IMR-90 (cell line): ENCODE measurements at regions not wholly inside any gene's neighbourhood (a gene's known extent, or its start where the extent isn't known, plus 50 kb on each side); places are given as distances from the start of the nearest gene placed in this dataset.

Experiments
- ATAC-seq: fragments of 200-7000 bp; cut with Tn5 transposase; 2 replicates; pipeline ENCODE4 v1.9.1; 2020; ENCODE audit warnings: low read depth, mild to moderate bottlenecking, moderate library complexity
- BruUV-seq: library from RNA; stranded (reverse); fragments of 400-500 nt; replicated peaks from 2 replicates; lab custom pipeline; 2021; lab: Mats Ljungman, UMichigan
- CTCF ChIA-PET: fragments of 300-600 bp; formaldehyde crosslinking; extraction: SDS; loops from one replicate; lab custom pipeline; 2021; ENCODE audit warnings: antibody characterized with exemption; lab: Yijun Ruan, JAX
- POLR2A ChIA-PET: fragments of 300-600 bp; sonication (Branson Sonifier 250); formaldehyde crosslinking; loops from one replicate; lab custom pipeline; 2022; ENCODE audit warnings: antibody characterized with exemption; ENCODE audit not compliant: unreplicated experiment; lab: Charles Lee
- DNase-seq: peaks from one replicate; pipeline ENCODE4 v3.0.0; 2013
- H2AFZ ChIP-seq: replicated peaks from 2 replicates; pipeline ENCODE3; 2013; ENCODE audit warnings: low read length, mild to moderate bottlenecking; ENCODE audit not compliant: poor library complexity
- H2AK5ac ChIP-seq: 2 replicates; pipeline ENCODE4 v1.6.1; 2013; ENCODE audit warnings: low read depth, low read length, inconsistent platforms
- H2AK9ac ChIP-seq: replicated peaks from 2 replicates; pipeline ENCODE3; 2013; ENCODE audit warnings: mild to moderate bottlenecking, low read depth, low read length, moderate library complexity; ENCODE audit not compliant: poor library complexity
- H2BK120ac ChIP-seq: 2 replicates; pipeline ENCODE4 v1.6.1; 2013; ENCODE audit warnings: low read depth, low read length, inconsistent platforms
- H2BK15ac ChIP-seq: 3 replicates; pipeline ENCODE4 v1.6.1; 2013; ENCODE audit warnings: low read depth, low read length, inconsistent platforms
- H2BK20ac ChIP-seq: 2 replicates; pipeline ENCODE4 v1.6.1; 2013; ENCODE audit warnings: low read depth, mild to moderate bottlenecking, inconsistent platforms, low read length, moderate library complexity
- H2BK5ac ChIP-seq: 2 replicates; pipeline ENCODE4 v1.6.1; 2013; ENCODE audit warnings: mild to moderate bottlenecking, low read depth, low read length, inconsistent platforms; ENCODE audit not compliant: poor library complexity, severe bottlenecking
- H3K14ac ChIP-seq: replicated peaks from 2 replicates; pipeline ENCODE4 v1.6.1; 2013; ENCODE audit warnings: low read depth, low read length, inconsistent platforms
- H3K18ac ChIP-seq: 2 replicates; pipeline ENCODE4 v1.6.1; 2013; ENCODE audit warnings: low read depth, low read length, control low read depth
- H3K23ac ChIP-seq: 2 replicates; pipeline ENCODE4 v1.6.1; 2013; ENCODE audit warnings: low read depth, low read length, inconsistent platforms
- H3K27ac ChIP-seq: 2 replicates; pipeline ENCODE4 v1.5.1; 2013; ENCODE audit warnings: mild to moderate bottlenecking, control low read depth, low read length; ENCODE audit not compliant: insufficient read depth
- H3K27me3 ChIP-seq: 2 replicates; pipeline ENCODE4 v1.6.1; 2013; ENCODE audit warnings: low read length; ENCODE audit not compliant: control insufficient read depth, insufficient read depth
- H3K36me3 ChIP-seq: 2 replicates; pipeline ENCODE4 v1.6.1; 2013; ENCODE audit warnings: low read length, mixed read lengths; ENCODE audit not compliant: control insufficient read depth, insufficient read depth
- H3K4ac ChIP-seq: 2 replicates; pipeline ENCODE4 v1.6.1; 2013; ENCODE audit warnings: low read depth, low read length, inconsistent platforms
- H3K4me1 ChIP-seq: 2 replicates; pipeline ENCODE4 v1.6.1; 2013; ENCODE audit warnings: low read length, mixed read lengths; ENCODE audit not compliant: control insufficient read depth, insufficient read depth
- H3K4me2 ChIP-seq: 2 replicates; pipeline ENCODE4 v1.6.1; 2013; ENCODE audit warnings: low read depth, mild to moderate bottlenecking, control low read depth, low read length, moderate library complexity
- H3K4me3 ChIP-seq: 2 replicates; pipeline ENCODE4 v1.5.1; 2013; ENCODE audit warnings: low read depth, mild to moderate bottlenecking, control low read depth, low read length, moderate library complexity; ENCODE audit not compliant: insufficient read depth
- H3K56ac ChIP-seq: 2 replicates; pipeline ENCODE4 v1.6.1; 2013; ENCODE audit warnings: low read length, inconsistent platforms; ENCODE audit not compliant: insufficient read depth; ENCODE audit errors: extremely low read depth
- H3K79me1 ChIP-seq, 2 experiments: 2 replicates each; pipeline ENCODE4 v1.6.1; 2013; ENCODE audit warnings: low read length in 2 of 2, inconsistent platforms in 1 of 2, low read depth in 1 of 2
- H3K9ac ChIP-seq: 2 replicates; pipeline ENCODE4 v1.6.1; 2013; ENCODE audit warnings: low read depth, low read length, control low read depth
- H3K9me1 ChIP-seq: 2 replicates; pipeline ENCODE4 v1.6.1; 2013; ENCODE audit warnings: low read length, inconsistent platforms; ENCODE audit not compliant: insufficient read depth
- H3K9me3 ChIP-seq: 2 replicates; pipeline ENCODE4 v1.6.1; 2013; ENCODE audit warnings: low read length; ENCODE audit not compliant: control insufficient read depth, insufficient read depth
- H4K20me1 ChIP-seq: 2 replicates; pipeline ENCODE4 v1.6.1; 2013; ENCODE audit warnings: low read length, inconsistent platforms; ENCODE audit not compliant: insufficient read depth
- H4K5ac ChIP-seq: 2 replicates; pipeline ENCODE4 v1.6.1; 2013; ENCODE audit warnings: mild to moderate bottlenecking, low read depth, low read length, control low read depth
- H4K8ac ChIP-seq, 2 experiments: 2 replicates each; pipeline ENCODE4 v1.6.1; 2013; ENCODE audit warnings: low read depth in 2 of 2, low read length in 2 of 2, control low read depth in 1 of 2, inconsistent platforms in 1 of 2
- H4K91ac ChIP-seq: 2 replicates; pipeline ENCODE4 v1.6.1; 2013; ENCODE audit warnings: low read depth, low read length, inconsistent platforms; ENCODE audit not compliant: insufficient read depth
- BHLHE40 ChIP-seq: fragments of 150-350 bp; IDR thresholded peaks from 2 replicates; pipeline ENCODE4 v1.6.1; 2016; ENCODE audit warnings: mild to moderate bottlenecking, low read depth, low read length
- CEBPB ChIP-seq: IDR thresholded peaks from 2 replicates; pipeline ENCODE4 v1.6.1; 2012; ENCODE audit warnings: low read depth, low read length, improper control_type of control experiment
- ELK1 ChIP-seq: fragments of 150-350 bp; IDR thresholded peaks from 2 replicates; pipeline ENCODE4 v1.6.1; 2016; ENCODE audit warnings: low read depth, mild to moderate bottlenecking, low read length, moderate library complexity, borderline replicate concordance
- FOS ChIP-seq: fragments of 150-350 bp; IDR thresholded peaks from 2 replicates; pipeline ENCODE4 v1.6.1; 2016; ENCODE audit warnings: low read depth, low read length
- MAZ ChIP-seq: IDR thresholded peaks from 2 replicates; pipeline ENCODE4 v1.6.1; 2012; ENCODE audit warnings: low read depth, mild to moderate bottlenecking, low read length, improper control_type of control experiment, moderate library complexity, borderline replicate concordance
- MXI1 ChIP-seq: IDR thresholded peaks from 2 replicates; pipeline ENCODE4 v1.6.1; 2012; ENCODE audit warnings: low read depth, mild to moderate bottlenecking, low read length, moderate library complexity, borderline replicate concordance
- NFE2L2 ChIP-seq: fragments of 150-350 bp; IDR thresholded peaks from 2 replicates; pipeline ENCODE4 v1.6.1; 2016; ENCODE audit warnings: low read depth, mild to moderate bottlenecking, low read length
- POLR2A ChIP-seq: IDR thresholded peaks from 2 replicates; pipeline ENCODE4 v1.6.1; 2012; ENCODE audit warnings: mild to moderate bottlenecking, low read depth, low read length
- RAD21 ChIP-seq: IDR thresholded peaks from 2 replicates; pipeline ENCODE4 v1.6.1; 2012; ENCODE audit warnings: low read length, improper control_type of control experiment
- RCOR1 ChIP-seq: IDR thresholded peaks from 2 replicates; pipeline ENCODE4 v1.6.1; 2012; ENCODE audit warnings: mild to moderate bottlenecking, low read length, improper control_type of control experiment; ENCODE audit not compliant: insufficient replicate concordance
- RFX5 ChIP-seq: IDR thresholded peaks from 2 replicates; pipeline ENCODE4 v1.8.0; 2012; ENCODE audit warnings: low read depth, mild to moderate bottlenecking, low read length, moderate library complexity
- SMC3 ChIP-seq: fragments of 150-350 bp; IDR thresholded peaks from 2 replicates; pipeline ENCODE4 v1.6.1; 2016; ENCODE audit warnings: low read depth, mild to moderate bottlenecking, antibody characterized with exemption, low read length, moderate library complexity
- WGBS, 2 experiments: methylation state at CpG; one replicate each; pipeline versions ENCODE4 v1.1.5 to v1.1.7; 2013; ENCODE audit warnings: missing lambda C conversion rate in 2 of 2; ENCODE audit not compliant: insufficient read length in 1 of 2; ENCODE audit errors: extremely low coverage in 2 of 2; 5-methylcytosine and 5-hydroxymethylcytosine counted together
- dilution Hi-C: fragments of 300-500 bp; cut with HindIII; formaldehyde crosslinking; loops from one replicate; pipeline ENCODE4 v1.14.3; 2018; ENCODE audit warnings: low sequenced_read_pairs; ENCODE audit not compliant: unreplicated experiment
- in situ Hi-C: fragments of 300-500 bp; cut with MboI; formaldehyde crosslinking; loops from 3 replicates; pipeline ENCODE4 v1.14.3; 2019; ENCODE audit warnings: low sequenced_read_pairs, inconsistent platforms, mixed read lengths
- intact Hi-C: fragments of 100-400 bp; cut with micrococcal nuclease; formaldehyde crosslinking; loops from 2 replicates; pipeline ENCODE4 v1.10.0; 2022
- TF ChIP-seq, protein P1 (sequence below): fragments of 150-350 bp; IDR thresholded peaks from 2 replicates; pipeline ENCODE4 v1.6.1; 2017; ENCODE audit warnings: mild to moderate bottlenecking, antibody characterized with exemption, low read length, low read depth

GRCh38 chr10:120369856-120370276 is 87.2 kb upstream of the PLPP4 start:
- no CpG with 5 or more reads among the region's 2 CpGs for WGBS, 2 experiments
- H3K56ac ChIP-seq: no peak overlapping the region
- no peak overlapping the region for H4K5ac ChIP-seq
- H2BK15ac ChIP-seq: no peak overlapping the region
- DNase-seq (no peak), ATAC-seq (no peak)
- H3K79me1 ChIP-seq: no peaks in the 10 kb centered on the region
- H3K4ac ChIP-seq: no peak overlapping the region
- intact Hi-C loops (no loop called here), dilution Hi-C loops (no loop called here), in situ Hi-C loops (no loop called here)
- H3K4me1 ChIP-seq: no peaks in the 10 kb centered on the region
- no peak overlapping the region for H3K4me3 ChIP-seq
- H2BK5ac ChIP-seq: no peak overlapping the region
- no peak overlapping the region for H3K27ac ChIP-seq
- POLR2A ChIA-PET: no interaction called here
- CTCF ChIA-PET: interaction anchor here (0.7 to 0.9 kb wide), 2 partner anchors 10 to 11 kb away, joined by 3 read pairs; no protein-coding TSS in a partner anchor
- no peak overlapping the region for H2BK20ac ChIP-seq
- no peak overlapping the region for H3K18ac ChIP-seq
- H3K14ac ChIP-seq: no peak overlapping the region
- no peak overlapping the region for H4K8ac ChIP-seq
- H2AK5ac ChIP-seq: no peak overlapping the region
- no TSS peak for BruUV-seq
- no peak overlapping the region for H3K4me2 ChIP-seq
- no peak overlapping the region for H3K9ac ChIP-seq
- peaks cover 20% of the 10 kb centered on the region for H3K9me3 ChIP-seq
- no peak overlapping the region for H2AFZ ChIP-seq
- no peak for TF ChIP-seq SMC3
- no peak for TF ChIP-seq MXI1
- TF ChIP-seq, protein P1, sequence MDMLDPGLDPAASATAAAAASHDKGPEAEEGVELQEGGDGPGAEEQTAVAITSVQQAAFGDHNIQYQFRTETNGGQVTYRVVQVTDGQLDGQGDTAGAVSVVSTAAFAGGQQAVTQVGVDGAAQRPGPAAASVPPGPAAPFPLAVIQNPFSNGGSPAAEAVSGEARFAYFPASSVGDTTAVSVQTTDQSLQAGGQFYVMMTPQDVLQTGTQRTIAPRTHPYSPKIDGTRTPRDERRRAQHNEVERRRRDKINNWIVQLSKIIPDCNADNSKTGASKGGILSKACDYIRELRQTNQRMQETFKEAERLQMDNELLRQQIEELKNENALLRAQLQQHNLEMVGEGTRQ: no peak
- no peak for TF ChIP-seq FOS
- TF ChIP-seq RFX5: no peak
- no peak for TF ChIP-seq RCOR1
- TF ChIP-seq CEBPB: no peak
- TF ChIP-seq POLR2A: no peak
- TF ChIP-seq NFE2L2: no peak
- no peak for TF ChIP-seq RAD21
- TF ChIP-seq MAZ: no peak
- TF ChIP-seq ELK1: no peak
- TF ChIP-seq BHLHE40: no peak
- H3K36me3 ChIP-seq: no peaks in the 10 kb centered on the region
- no peaks in the 10 kb centered on the region for H3K27me3 ChIP-seq
- no peaks in the 10 kb centered on the region for H3K9me1 ChIP-seq
- H2BK120ac ChIP-seq: no peak overlapping the region
- H4K91ac ChIP-seq: no peak overlapping the region
- no peak overlapping the region for H2AK9ac ChIP-seq
- no peak overlapping the region for H3K23ac ChIP-seq
- no peaks in the 10 kb centered on the region for H4K20me1 ChIP-seq
